Smooth muscle cell (in vitro differentiated cells): ENCODE measurements at regions not wholly inside any gene's neighbourhood (a gene's known extent, or its start where the extent isn't known, plus 50 kb on each side); places are given as distances from the start of the nearest gene placed in this dataset.

Source experiments
- DNase-seq: peaks from one replicate; lab custom pipeline; 2025; ENCODE audit not compliant: unreplicated experiment; lab: John Stamatoyannopoulos, UW
- H2AFZ ChIP-seq: fragments of 200-600 bp; sonication (generic); 2 replicates; pipeline ENCODE4 v1.6.0; 2016; ENCODE audit warnings: antibody characterized with exemption, low read depth, mild to moderate bottlenecking
- H3F3A ChIP-seq: fragments of 200-600 bp; sonication (generic); 2 replicates; pipeline ENCODE4 v1.6.0; 2017; ENCODE audit warnings: antibody characterized with exemption, low read depth
- H3K27ac ChIP-seq: fragments of 200-600 bp; sonication (generic); 2 replicates; pipeline ENCODE4 v1.5.1; 2016; ENCODE audit warnings: low read depth, mild to moderate bottlenecking
- H3K27me3 ChIP-seq: fragments of 200-600 bp; sonication (generic); 2 replicates; pipeline ENCODE4 v1.6.1; 2016; ENCODE audit warnings: low read depth, mild to moderate bottlenecking
- H3K36me3 ChIP-seq: fragments of 200-600 bp; sonication (generic); 2 replicates; pipeline ENCODE4 v1.5.1; 2016; ENCODE audit warnings: low read depth
- H3K4me1 ChIP-seq: fragments of 200-600 bp; sonication (generic); 2 replicates; pipeline ENCODE4 v1.5.1; 2016; ENCODE audit warnings: low read depth
- H3K4me2 ChIP-seq: fragments of 200-600 bp; sonication (generic); 2 replicates; pipeline ENCODE4 v1.6.0; 2016; ENCODE audit warnings: mild to moderate bottlenecking
- H3K4me3 ChIP-seq: fragments of 200-600 bp; sonication (generic); 2 replicates; pipeline ENCODE4 v1.5.1; 2016; ENCODE audit warnings: mild to moderate bottlenecking
- H3K79me2 ChIP-seq: fragments of 200-600 bp; sonication (generic); 2 replicates; pipeline ENCODE4 v1.6.0; 2016; ENCODE audit warnings: low read depth, mild to moderate bottlenecking
- H3K9ac ChIP-seq: fragments of 200-600 bp; sonication (generic); 2 replicates; pipeline ENCODE4 v1.6.0; 2016; ENCODE audit warnings: low read depth
- H3K9me3 ChIP-seq: fragments of 200-600 bp; sonication (generic); replicated peaks from 2 replicates; pipeline ENCODE4 v1.5.1; 2016; ENCODE audit warnings: low read depth
- H4K20me1 ChIP-seq: fragments of 200-600 bp; sonication (generic); 2 replicates; pipeline ENCODE4 v1.6.0; 2016; ENCODE audit warnings: low read depth
- CTCF ChIP-seq: fragments of 200-600 bp; sonication (generic); IDR thresholded peaks from 2 replicates; pipeline ENCODE4 v1.5.1; 2017; ENCODE audit warnings: borderline replicate concordance, mild to moderate bottlenecking, antibody characterized with exemption; ENCODE audit not compliant: insufficient read depth, poor library complexity, severe bottlenecking
- WGBS: methylation state at CpG from one replicate; pipeline ENCODE4 v1.1.7; 2016; ENCODE audit warnings: low lambda C conversion rate; 5-methylcytosine and 5-hydroxymethylcytosine counted together

- Histone ChIP-seq H3K9me3 (no peaks in the 10 kb centered on the region), H4K20me1 (peaks cover 100% of the 10 kb centered on the region), H3K27ac (no peak overlapping the region), H3K4me3 (no peak overlapping the region), H3F3A (no peaks in the 10 kb centered on the region), H3K4me2 (no peak overlapping the region), H3K27me3 (no peaks in the 10 kb centered on the region), H3K4me1 (no peaks in the 10 kb centered on the region), H3K36me3 (no peaks in the 10 kb centered on the region), H3K79me2 (peaks cover 99% of the 10 kb centered on the region), H3K9ac (no peak overlapping the region), H2AFZ (no peak overlapping the region)
- DNase-seq = no peak
- WGBS = 67% methylated on average over 7 of the region's 7 CpGs
- no peak for TF ChIP-seq CTCF
Measured at GRCh38 chr1:201660931-201661822, 122.2 kb downstream of the NAV1 start.

DNA sequence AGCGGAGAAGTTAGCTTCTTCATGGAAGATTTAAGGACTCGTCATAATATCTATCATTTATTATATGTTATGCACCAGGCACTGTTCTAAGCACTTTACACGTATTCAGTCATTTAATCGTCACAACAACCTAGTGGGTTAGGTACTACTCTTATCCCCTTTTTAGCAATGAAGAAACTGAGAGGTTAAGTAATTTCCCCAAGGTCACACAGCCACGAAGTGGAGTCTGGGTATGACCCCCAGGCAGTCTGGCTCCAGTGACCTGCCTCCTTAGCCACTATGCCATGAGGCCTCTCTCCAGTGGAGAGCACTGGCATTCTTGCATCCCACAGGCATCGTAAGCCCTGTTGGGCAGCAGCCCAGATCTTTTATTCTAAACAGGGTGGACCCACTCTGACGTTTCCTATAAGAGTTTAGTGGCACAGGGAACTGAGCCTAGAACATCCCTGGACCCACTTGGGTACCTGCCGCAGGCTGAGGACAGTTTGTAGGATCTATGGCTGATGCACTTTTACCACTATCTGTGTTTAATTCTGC, 123.0 kb downstream of the NAV1 start:
- no peak for DNase-seq
- Histone ChIP-seq H3K27me3 (no peaks in the 10 kb centered on the region), H3K79me2 (peaks cover 99% of the 10 kb centered on the region), H3F3A (no peaks in the 10 kb centered on the region), H3K4me3 (no peak overlapping the region), H3K27ac (no peak overlapping the region), H4K20me1 (peaks cover 100% of the 10 kb centered on the region), H3K9ac (no peak overlapping the region), H3K4me1 (no peaks in the 10 kb centered on the region), H2AFZ (no peak overlapping the region), H3K4me2 (no peak overlapping the region), H3K36me3 (no peaks in the 10 kb centered on the region), H3K9me3 (no peaks in the 10 kb centered on the region)
- no peak for TF ChIP-seq CTCF
- 94% methylated on average over 8 of the region's 8 CpGs for WGBS

- Histone ChIP-seq H3F3A (no peaks in the 10 kb centered on the region), H4K20me1 (peaks cover 100% of the 10 kb centered on the region)
Measured at GRCh38 chr1:201662646-201663045, 123.7 kb downstream of the NAV1 start.

More at GRCh38 chr1:201662646-201663045, 123.7 kb downstream of the NAV1 start:
- no peak overlapping the region for H3K9ac ChIP-seq
- peaks cover 99% of the 10 kb centered on the region for H3K79me2 ChIP-seq
- no peak for TF ChIP-seq CTCF
- H3K4me2 ChIP-seq = no peak overlapping the region
- H3K4me3 ChIP-seq = no peak overlapping the region
- H3K9me3 ChIP-seq = no peaks in the 10 kb centered on the region
- 100% methylated on average over 2 of the region's 2 CpGs for WGBS
- H3K27me3 ChIP-seq = no peaks in the 10 kb centered on the region
- no peak overlapping the region for H3K27ac ChIP-seq
- H3K36me3 ChIP-seq = no peaks in the 10 kb centered on the region
- H2AFZ ChIP-seq = no peak overlapping the region
- no peak for DNase-seq
- no peaks in the 10 kb centered on the region for H3K4me1 ChIP-seq
